Epithelial cell of proximal tubule (primary cell): ENCODE measurements at regions not wholly inside any gene's neighbourhood (a gene's known extent, or its start where the extent isn't known, plus 50 kb on each side); places are given as distances from the start of the nearest gene placed in this dataset.

Experiments used
- DNase-seq: peaks from one replicate; pipeline ENCODE4 v3.0.0-alpha.2; 2011; ENCODE audit warnings: low read depth
- H3K4me3 ChIP-seq: 2 replicates; pipeline ENCODE4 v1.5.1; 2011; ENCODE audit warnings: low read depth, mild to moderate bottlenecking, low read length
- CTCF ChIP-seq: conservative IDR thresholded peaks from 2 replicates; pipeline ENCODE4 v1.5.1; 2012; ENCODE audit warnings: low read depth, mild to moderate bottlenecking, low read length

- no peak for TF ChIP-seq CTCF
- no peak overlapping the region for H3K4me3 ChIP-seq
These were observed 55.8 kb upstream of the CDH6 start for GRCh38 chr5:31137676-31138075.

GRCh38 chr5:31135542-31135941, 57.9 kb upstream of the CDH6 start:
- no peak for TF ChIP-seq CTCF
- no peak overlapping the region for H3K4me3 ChIP-seq
- no peak for DNase-seq

More at GRCh38 chr5:31137676-31138075, 55.8 kb upstream of the CDH6 start:
- no peak for DNase-seq

GRCh38 chr5:31133488-31133887, 60.0 kb upstream of the CDH6 start:
- H3K4me3 ChIP-seq = no peak overlapping the region
- DNase-seq = no peak
- no peak for TF ChIP-seq CTCF

GRCh38 chr5:31131381-31131891, 62.0 kb upstream of the CDH6 start:
- no peak overlapping the region for H3K4me3 ChIP-seq
- no peak for DNase-seq
- no peak for TF ChIP-seq CTCF

DNA sequence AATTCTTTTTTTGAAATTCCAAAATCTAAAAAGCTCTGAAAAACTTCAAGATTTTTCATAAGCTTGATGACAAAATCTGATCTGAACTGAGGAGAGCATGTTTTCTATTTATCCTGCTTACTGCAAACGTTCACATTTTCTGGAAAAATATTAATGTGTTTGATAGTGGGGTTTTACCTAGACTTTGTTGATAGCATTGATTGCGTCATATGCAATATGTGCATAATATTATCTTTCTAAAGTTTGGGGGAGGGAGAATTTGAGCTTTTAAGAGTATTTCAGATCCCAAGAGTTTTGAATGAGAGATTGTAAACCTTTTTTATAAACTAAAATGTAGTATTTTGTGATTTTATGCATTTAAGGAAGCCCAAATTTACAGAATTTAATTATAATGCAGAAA, 62.8 kb upstream of the CDH6 start:
- TF ChIP-seq CTCF = no peak
- DNase-seq = no peak
- no peak overlapping the region for H3K4me3 ChIP-seq

DNA sequence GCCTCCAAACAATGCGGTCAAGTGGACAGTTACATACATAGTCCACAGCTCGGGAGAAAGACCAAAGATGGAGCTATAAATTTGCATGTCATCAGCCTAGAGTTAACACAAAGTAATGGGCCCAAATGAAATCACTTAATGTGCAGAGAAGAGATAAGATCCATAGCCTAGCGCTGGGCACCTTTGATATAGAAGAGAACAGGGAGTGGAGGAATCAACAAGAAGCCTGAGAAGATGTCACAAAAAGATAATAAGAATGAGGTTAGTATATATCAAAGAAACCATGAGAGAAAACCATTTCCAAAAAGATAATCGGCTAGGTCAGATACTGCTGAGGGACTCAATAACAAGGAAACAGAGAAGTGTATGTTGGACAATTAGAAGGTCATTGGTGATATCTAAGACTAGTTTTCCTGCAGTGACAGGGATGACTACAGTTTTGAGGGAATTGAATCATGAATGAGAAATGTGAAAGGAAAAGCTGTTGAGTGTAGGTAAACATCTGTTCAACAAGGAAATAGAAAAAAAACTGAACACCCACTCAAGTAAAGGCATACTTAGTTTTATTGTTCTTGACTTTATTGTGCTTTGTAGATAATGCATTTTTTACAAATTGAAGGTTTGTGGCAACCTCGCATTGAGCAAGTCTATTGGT, 68.7 kb upstream of the CDH6 start:
- no peak for DNase-seq
- no peak overlapping the region for H3K4me3 ChIP-seq
- TF ChIP-seq CTCF = no peak

- no peak for DNase-seq
- TF ChIP-seq CTCF = no peak
These were observed 69.5 kb upstream of the CDH6 start for GRCh38 chr5:31124026-31124425.

More at GRCh38 chr5:31124026-31124425, 69.5 kb upstream of the CDH6 start:
- H3K4me3 ChIP-seq = no peak overlapping the region
